Activated CD4-positive, CD25-positive, alpha-beta regulatory T cell treated with anti-CD3 and anti-CD28 coated beads, Interleukin-2, amount 50 U/mL, for 24 hours (primary cell): ENCODE measurements at regions not wholly inside any gene's neighbourhood (a gene's known extent, or its start where the extent isn't known, plus 50 kb on each side); places are given as distances from the start of the nearest gene placed in this dataset.
"Not testable (repeated sequence)": the region's sequence is repeated elsewhere in the genome, so short reads cannot be mapped to it uniquely, and the experiment has no call there.

Source experiments
- ATAC-seq, 2 donors: fragments of 150-1000 bp; cut with Tn5 transposase; one replicate each; pipeline ENCODE4 v1.10.0; 2021; ENCODE audit warnings: mild to moderate bottlenecking in 1 of 2, moderate library complexity in 1 of 2

DNA sequence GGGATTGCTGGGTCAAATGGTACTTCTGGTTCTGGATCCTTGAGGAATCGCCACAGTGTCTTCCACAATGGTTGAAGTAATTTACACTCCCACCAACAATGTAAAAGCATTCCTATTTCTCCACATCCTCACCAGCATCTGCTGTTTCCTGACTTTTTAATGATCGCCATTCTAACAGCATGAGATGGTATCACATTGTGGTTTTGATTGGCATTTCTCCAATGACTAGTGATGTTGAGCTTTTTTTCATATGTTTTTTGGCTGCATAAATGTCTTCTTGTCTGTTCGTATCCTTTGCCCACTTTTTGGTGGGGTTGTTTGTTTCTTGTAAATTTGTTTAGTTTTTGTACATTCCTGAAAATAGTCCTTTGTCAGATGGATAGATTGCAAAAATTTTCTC lies 2125.7 kb downstream of the PCDH9 start:
- ATAC-seq: not testable (repeated sequence)

DNA sequence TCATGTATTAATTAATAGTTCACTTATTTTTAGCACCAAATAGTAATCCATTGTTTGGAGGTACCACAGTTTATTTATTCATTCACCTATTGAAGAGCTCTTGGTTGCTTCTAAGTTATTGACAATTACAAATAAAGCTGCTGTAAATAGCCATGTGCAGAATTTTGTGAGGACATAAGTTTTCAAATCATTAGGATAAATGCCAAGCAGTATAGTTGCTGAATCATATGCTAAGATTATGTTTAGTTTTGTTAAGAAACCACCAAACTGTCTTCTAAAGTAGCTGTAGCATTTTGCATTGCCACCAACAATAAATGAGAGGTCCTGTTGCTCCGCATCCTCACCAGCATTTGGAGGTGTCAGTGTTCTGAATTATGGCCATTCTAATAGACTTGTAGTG lies 2126.8 kb downstream of the PCDH9 start:
- no peak for ATAC-seq

DNA sequence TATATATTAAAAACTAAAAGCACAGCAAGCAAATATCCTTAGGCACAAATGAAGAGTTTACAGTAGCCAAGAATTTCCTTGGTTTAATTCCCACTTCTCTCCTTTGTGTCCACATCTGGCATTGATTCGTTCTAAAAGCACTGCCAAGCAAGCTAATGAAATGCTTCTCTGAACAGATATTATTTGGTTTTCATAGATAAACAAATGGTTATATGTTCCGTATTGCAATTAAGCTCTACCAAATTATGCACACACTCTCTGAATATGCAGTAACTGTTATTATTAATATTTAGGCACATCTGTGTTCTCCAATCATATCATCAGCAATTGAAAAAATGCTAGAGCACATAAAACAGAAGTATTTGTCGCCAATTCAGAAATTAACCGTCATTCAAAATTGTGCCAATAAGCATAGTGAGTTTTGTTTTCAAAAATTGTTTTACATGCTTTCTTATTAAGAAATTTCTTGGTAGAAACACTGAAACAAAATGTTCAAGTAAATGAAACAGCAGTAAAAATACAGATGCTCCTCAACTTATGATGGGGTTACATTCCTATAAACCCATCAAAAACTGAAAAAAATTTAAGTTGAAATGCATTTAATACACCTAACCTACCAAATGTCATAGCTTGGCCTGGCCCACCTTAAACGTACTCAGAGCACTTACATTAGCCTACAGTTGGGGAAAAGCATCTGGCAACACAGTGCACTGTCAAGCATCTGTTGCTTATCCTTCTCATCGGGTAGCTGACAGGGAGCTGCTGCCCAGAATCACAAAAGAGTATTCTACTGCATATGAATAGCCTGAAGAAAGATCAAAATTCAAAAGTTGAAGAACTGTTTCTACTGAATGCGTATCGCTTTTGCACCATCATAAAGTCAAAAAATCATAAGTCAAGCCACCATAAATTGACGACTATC lies 2134.7 kb downstream of the PCDH9 start:
- no peak for ATAC-seq

- no peak for ATAC-seq
These were observed 2136.8 kb downstream of the PCDH9 start for GRCh38 chr13:65093357-65093756.

GRCh38 chr13:65091031-65091430 lies 2139.1 kb downstream of the PCDH9 start:
- ATAC-seq: no peak

- ATAC-seq: no peak
These were observed 2139.9 kb downstream of the PCDH9 start for GRCh38 chr13:65090186-65090585.

- ATAC-seq: no peak
These were observed 2141.2 kb downstream of the PCDH9 start for GRCh38 chr13:65088906-65089305.

DNA sequence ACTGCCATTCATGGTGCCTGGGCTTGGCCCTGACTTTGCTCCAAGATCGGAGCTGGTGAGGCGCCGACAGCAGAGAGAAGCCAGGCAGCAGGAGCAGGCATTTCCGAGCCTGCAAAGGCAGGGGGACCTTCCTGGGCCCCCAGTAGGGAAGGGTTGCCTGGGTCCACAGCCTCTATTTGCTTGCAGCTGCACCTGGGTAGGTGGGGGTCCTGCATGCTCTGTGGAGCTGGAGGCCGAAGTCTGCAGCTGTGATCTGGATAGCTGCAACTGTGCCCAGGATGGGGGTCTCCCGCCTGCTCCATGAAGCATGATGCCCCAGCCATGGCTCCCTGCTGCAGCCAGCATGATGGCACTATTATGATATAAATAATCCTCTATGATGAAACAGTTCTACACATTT lies 2144.2 kb downstream of the PCDH9 start:
- no peak for ATAC-seq

DNA sequence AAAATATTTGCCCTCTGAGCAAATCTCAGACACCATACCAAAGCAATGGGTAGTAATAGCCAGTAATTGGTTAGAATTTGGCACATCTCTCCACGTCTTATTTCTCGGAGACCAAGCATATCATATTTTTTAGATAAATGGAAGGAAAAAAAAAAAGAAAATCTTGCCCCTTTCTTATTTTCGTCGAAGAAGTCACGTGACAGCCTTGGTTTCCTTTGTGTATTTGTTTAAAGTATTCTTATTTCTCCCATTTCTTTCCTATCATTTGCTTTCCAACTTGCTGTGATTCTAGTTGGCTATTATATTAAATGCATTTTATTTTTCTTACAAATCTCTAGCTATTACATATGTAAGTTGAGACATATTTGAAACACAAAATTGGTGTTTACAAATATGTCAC lies 2155.9 kb downstream of the PCDH9 start:
- no peak for ATAC-seq

DNA sequence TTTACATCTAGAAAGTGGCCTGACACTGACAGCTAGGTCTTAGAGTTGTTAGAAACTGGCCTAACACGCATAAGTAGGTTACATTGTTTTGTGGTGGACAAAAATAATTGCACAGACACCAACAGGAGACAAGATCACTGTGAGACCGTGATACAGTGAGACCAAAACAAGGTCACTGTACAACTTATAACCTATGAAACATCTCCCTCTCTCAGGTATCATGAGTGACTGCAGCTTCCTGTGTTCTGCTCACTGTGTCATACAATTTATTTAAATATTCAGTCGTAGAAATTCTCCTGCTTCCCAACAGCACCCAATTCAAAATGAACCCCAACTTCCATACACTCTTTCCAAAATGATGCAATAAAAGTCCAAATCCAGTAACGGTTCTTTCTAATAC lies 2165.2 kb downstream of the PCDH9 start:
- no peak for ATAC-seq

GRCh38 chr13:65063753-65064152 lies 2166.4 kb downstream of the PCDH9 start:
- no peak for ATAC-seq

- no peak for ATAC-seq
These were observed 2172.2 kb downstream of the PCDH9 start for GRCh38 chr13:65057986-65058385.

DNA sequence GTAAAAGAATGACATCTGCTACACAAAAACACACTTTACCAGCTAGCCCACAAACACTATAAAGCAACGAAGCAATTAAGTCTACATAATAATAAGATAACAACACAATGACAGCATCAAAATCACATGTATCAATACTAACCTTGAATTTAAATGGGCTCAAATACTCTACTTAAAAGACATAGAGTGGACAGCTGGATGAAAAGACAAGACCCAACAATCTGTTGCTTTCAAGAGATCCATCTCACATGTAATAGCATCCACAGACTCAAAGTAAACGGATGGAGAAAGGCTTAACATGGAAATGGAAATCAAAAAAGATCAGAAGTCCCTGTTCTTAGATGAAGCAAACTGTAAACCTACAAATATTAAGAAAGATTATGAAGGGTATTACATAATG lies 2175.9 kb downstream of the PCDH9 start:
- ATAC-seq: no peak

- ATAC-seq: no peak
These were observed 2193.1 kb downstream of the PCDH9 start for GRCh38 chr13:65036999-65037398.

DNA sequence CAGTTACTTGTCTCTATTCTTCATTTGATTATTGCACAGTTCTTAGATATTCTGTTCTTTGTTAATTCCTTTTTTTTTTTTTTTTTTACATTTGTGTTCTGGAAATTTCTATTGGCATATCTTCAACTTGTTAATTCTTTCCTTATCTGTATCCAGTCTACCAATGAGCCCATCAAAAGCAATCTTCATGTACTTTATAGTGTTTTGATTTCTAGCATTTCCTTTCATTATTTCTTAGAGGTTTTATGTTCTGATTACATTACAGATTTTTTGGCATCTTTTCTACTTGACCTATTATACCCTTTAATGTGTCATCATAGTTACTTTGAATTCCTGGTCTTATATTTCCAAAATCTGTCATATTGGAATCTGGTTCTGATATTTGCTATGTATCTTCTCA lies 2194.8 kb downstream of the PCDH9 start:
- ATAC-seq: no peak

DNA sequence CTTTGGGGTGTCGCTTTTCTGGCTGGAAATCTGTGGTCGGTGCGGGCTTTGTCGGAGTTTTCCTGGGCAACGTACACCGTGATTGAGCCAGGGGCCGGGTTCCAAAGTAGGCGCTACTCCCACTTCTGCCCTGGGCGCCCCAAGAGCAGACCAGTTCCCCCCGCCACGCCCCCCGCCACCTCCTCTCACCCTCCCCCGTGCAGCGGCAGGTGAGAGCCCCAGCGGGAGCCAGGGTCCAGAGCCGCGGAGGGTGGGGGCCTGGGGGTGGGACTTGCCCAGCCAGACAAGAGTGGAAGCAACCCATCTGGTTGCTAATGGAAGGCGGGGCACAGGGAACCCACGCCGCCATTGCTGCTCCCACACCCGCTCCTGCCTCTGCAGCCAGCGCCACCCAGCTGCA lies 2195.9 kb downstream of the PCDH9 start:
- ATAC-seq: no peak

GRCh38 chr13:65032825-65033224 lies 2197.3 kb downstream of the PCDH9 start:
- ATAC-seq: no peak

GRCh38 chr13:65028101-65028500 lies 2202.0 kb downstream of the PCDH9 start:
- ATAC-seq: no peak

- no peak for ATAC-seq
These were observed 2203.6 kb downstream of the PCDH9 start for GRCh38 chr13:65026505-65026904.

DNA sequence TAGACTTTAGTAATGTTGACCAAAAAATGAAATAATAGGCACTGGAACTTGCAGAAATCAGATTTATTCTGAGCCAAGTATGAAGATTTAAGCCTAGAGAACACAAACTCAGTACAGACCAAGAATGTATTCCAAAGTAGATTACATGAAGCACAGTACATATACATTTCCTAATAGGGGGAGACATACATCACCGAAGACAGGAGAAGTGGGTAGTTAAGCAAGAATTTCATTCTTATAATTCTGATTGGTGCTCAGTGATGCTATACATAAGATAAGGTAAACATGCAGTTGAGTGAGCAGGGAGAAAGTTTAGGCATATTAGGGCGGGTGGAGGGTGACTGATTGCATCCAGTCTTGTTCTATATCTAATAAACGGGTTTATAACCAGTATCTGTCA lies 2218.8 kb downstream of the PCDH9 start:
- no peak for ATAC-seq

GRCh38 chr13:64997438-64997837 lies 2232.7 kb downstream of the PCDH9 start:
- ATAC-seq: no peak

DNA sequence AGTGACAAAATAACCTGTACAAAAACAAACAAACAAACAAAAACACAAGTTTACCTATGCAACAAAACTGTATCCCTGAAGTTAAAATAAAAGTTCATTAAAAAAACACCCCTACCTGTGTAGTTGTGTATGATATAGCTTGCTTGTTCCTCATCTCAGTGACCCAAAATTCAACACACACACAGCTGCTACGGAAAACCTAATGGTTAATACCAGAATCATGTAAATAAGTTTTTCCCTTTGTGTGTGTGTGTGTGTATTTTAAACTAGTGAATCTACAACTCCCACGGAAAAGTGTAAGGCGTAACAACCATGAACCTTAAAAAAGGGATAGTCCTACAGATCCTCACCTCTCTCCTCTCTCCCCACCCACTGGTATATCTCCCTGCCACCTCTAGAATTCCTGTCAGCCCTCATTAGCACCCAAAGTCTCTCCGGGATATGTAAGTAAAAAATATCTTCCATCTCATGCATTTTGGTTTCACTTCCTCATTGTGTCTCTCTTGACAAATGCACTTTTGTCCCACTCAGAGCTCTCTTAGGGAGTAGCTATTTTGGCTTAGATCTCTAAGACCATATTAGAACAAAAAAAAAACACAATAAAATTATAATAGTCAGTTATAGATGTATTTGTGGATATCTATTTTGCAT lies 2236.5 kb downstream of the PCDH9 start:
- no peak for ATAC-seq

DNA sequence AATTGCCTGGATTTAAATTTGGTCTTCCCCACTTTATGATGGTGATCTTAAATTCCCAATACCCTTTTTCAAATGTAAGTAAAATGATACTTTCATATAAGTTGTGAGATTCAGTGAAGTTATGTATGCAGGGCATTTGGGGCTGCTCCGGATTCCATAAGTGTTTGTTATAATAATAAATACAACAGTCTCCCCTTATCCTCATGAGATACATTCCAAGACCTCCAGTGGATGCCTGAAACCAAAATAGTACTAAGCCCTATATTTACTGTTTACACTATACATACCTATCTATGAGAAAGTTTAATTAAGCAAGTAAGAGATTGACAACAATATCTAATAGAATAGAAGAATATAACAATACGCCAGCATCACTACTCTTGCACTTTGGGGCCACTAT lies 2237.8 kb downstream of the PCDH9 start:
- no peak for ATAC-seq

- ATAC-seq: no peak
These were observed 2245.1 kb downstream of the PCDH9 start for GRCh38 chr13:64985075-64985474.
